NCI-H1092 (cell line): ENCODE measurements at regions not wholly inside any gene's neighbourhood (a gene's known extent, or its start where the extent isn't known, plus 50 kb on each side); places are given as distances from the start of the nearest gene placed in this dataset.

Source experiments
- DNase-seq: peaks from one replicate; lab custom pipeline; 2025; lab: John Stamatoyannopoulos, UW

DNA sequence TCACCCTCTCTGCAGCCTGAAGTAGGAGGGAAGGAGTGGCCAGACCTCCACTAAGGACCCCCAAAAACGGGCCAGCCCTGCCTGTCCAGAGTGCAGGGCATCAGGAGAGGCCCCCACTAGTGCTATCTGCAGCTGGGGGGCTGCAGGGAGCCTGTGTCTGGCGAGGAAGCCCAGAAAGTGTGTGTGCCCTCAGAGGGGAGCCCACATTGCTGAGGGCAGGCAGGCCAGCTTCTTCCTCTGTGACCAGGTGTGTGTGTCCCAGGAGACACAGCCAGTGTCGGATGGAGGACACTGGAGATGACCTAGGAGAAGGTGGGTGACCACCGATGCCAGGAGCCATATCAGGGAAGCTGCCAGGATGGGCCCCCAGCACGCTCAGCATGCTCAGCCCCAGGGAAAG lies 218.7 kb downstream of the IRX2 start:
- DNase-seq = no peak

GRCh38 chr5:2531318-2531717 lies 220.2 kb downstream of the IRX2 start:
- DNase-seq = no peak

- DNase-seq = no peak
These were observed 220.9 kb downstream of the IRX2 start for GRCh38 chr5:2530609-2531008.

DNA sequence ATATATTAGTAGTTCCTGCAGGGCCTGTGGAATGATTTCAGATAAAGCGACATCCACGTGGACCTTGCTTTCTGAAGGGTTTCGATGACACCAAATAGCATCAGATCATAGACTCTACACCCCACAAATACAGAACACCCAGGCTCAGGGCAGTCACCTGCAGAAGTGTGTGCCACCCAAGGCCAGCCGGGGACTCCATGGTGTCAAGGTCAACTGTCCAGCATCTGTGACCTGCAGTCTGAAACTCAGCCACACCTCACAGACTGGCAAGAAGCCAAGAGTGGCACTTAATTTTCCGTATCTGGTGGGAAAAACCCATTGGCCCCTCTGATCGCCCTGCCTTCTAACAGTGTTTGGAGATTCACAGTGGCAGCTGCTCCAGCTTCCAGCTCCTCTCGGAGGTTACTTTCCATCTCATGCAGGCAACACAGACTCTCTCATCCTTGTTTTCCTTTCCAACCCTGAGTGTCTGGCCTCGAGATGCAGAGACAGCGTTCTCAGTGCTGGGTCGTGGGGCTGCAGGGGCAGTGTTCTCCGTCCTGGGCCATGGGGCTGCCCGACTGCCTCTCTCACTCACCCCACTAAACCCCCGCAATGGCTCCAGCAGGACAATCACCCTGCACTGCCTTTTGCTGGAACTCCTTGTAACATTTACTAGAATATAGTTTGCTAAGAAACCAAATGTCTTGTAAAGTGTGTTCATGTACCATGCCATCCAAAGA lies 221.9 kb downstream of the IRX2 start:
- DNase-seq = no peak

- no peak for DNase-seq
These were observed 226.1 kb downstream of the IRX2 start for GRCh38 chr5:2525351-2525750.

GRCh38 chr5:2524620-2525019 lies 226.9 kb downstream of the IRX2 start:
- DNase-seq = no peak

GRCh38 chr5:2523180-2523579 lies 228.3 kb downstream of the IRX2 start:
- DNase-seq = no peak

GRCh38 chr5:2522372-2522771 lies 229.1 kb downstream of the IRX2 start:
- DNase-seq = no peak

- DNase-seq = no peak
These were observed 232.3 kb downstream of the IRX2 start for GRCh38 chr5:2519153-2519552.

DNA sequence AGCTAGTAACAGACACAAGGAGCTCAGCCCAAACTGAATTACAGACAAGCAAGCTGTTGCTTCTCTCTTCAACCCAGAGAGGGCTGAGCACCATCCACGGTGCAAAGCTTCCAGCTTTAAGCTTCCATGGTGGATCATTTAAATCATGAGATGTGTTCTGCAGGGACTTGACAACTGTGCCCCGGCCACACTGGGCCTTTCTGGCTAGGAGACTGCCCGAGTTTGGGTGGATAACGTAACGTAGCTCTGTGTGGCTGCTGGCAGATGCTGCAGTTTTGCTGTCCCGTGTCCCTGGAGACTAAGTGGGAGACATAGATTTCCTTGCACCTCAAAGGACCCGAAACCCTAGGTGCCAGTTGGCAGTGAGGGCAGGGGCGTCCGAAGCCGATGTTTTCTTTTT lies 234.0 kb downstream of the IRX2 start:
- DNase-seq = no peak

DNA sequence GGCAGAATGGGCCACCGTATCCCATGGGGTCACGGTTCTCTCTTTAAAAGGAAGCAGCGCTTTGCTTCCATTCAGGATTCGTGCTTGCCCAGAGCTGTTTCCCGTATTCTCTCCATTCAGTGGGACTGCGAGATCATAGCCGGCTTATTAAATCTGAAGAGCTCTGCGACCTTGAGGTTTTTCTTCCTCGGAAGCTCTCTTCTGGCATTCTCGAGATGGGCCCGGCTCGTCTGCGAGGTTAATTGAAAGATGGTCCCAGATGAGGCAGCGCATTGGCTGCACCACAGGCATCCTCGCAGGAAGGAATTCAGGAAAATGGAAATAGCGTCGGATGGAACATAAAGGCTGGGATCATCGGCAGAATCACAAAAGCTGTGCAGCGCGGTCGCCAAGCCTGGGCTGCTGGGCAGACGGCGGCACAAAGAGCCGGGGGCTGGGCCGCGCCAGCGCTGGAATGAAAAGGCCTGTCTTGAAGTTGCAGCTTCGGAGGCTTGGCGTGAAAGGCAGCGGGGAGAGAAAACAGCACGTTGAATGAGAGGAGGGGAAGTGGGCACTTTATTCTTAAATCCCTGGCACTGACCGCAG lies 236.2 kb downstream of the IRX2 start:
- DNase-seq = no peak

DNA sequence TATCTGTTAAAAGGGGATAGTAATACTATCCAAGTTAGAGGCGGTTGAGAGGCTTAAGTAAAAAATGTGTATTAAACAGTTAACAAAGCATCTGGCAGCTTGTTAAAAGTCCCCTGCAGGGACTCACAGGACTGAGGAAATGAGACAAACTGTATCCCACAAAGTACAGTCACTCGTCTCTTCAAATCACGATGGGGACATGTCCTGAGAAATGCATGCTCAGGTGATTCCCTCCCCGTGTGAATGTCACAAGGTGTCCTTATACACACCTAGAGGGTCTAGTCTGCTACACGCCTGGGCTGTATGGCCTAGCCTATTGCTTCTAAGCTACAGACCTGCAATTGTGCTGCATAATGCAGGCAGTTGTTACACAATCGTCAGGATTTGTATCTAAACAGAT lies 237.0 kb downstream of the IRX2 start:
- DNase-seq = no peak

- no peak for DNase-seq
These were observed 239.8 kb downstream of the IRX2 start for GRCh38 chr5:2511706-2512105.

DNA sequence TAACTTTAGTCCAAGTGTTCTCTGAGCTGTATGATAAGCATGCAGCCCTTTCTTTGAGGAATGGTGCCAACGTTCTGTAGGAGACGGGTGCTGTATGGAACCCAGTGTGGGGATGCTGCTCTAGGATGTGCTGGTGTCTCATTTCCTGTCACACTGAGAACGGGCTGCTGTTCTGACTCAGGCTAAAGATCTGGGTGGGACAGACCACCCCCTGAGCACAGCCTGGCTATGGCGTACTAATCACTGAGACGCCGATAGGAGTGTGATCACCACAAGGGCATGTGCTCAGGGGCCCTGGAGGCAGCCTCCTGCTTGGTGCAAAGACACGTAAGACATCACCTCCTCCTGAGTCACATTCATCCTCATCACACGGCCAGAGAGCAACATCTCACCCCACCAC lies 240.4 kb downstream of the IRX2 start:
- DNase-seq = no peak

DNA sequence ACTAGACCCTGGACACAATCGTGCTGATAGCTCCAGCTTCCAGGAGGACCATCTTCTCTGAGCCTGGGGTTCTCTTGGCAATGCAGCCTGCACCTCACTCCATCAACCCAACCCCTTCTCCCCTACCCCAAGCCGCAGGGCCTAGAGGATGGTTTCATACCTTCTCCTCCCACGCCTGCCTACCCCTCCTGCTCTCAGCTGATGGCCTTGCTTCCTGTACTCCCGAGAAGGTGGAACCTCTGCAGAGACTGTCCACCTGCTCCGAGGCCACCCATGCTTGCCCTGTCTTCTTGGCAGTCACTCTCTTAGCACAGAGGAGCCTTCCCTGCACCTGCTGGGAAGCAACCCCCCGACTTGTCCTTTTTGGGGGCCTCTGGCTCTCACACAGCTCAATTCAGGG lies 241.9 kb downstream of the IRX2 start:
- no peak for DNase-seq

GRCh38 chr5:2508514-2508913 lies 243.0 kb downstream of the IRX2 start:
- DNase-seq = no peak

DNA sequence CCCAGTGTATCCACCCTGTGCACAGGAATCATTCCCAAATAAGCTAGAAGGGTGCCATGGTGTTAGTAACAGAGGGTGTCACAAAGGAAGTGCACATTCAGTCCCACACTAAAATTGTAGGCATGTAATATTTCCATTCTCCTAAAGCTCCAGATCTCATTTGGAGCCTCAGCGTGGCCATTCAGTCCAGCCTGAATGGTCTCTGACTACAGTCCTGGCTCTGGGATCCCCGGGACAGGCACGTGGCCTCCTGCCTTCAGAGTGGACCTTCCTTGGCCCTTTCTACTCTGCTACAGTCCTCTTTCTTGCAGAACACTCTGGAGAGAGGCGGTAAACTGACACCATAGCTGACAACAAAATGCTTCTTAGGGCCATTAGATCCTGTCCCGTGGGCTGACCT lies 243.9 kb downstream of the IRX2 start:
- DNase-seq = no peak

GRCh38 chr5:2506603-2507002 lies 244.9 kb downstream of the IRX2 start:
- DNase-seq = no peak

DNA sequence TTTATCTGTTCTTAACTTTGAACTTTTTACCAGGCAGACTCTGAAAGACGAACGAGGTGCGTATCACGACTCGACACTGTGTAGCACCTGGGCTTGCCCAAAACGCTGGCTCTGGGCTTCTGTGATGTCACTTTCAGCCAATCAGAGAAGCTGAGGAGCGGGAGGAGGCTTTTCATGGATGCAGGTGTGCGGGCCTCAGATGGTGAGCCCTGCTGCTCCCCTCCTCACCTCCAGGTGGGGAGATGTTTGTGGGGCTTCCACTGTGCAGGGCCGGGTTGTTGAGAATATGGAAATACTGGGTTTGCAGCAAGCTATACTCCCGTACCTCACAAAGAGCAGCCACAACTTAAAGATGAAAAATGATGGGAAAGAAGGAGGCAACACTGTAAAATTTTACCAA lies 246.3 kb downstream of the IRX2 start:
- no peak for DNase-seq

DNA sequence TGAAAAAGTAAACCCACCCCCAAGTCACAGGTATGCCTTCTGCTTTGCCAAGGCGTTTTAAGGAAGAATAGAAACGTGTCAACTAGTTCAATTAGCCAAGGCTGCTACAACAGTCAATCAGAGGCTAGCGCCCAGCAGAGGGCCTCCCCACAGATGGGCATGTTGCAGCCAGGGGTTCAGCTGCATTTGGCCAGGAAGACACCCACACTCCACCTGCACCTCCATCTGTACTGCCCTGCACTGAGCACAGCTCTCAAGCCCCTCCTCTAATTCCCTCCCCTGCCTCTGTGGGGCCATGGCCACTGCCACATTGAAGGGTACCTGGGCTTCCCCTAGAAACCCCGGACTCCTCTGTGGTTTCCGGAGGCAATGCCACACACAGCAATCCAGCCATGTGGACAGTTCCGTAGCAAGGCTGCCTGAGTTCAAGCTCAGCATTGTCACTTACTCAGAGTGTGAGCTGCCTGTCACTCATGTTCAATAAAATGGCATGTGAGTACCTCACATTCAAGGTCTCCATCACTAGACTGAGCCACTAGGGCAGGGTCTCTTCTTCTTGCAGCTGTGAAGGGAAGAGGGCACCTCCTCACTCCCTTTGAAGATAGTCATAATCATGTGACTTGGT lies 248.4 kb downstream of the IRX2 start:
- DNase-seq = no peak

GRCh38 chr5:2499917-2500316 lies 251.6 kb downstream of the IRX2 start:
- no peak for DNase-seq

- no peak for DNase-seq
These were observed 254.6 kb downstream of the IRX2 start for GRCh38 chr5:2496891-2497290.

- no peak for DNase-seq
These were observed 255.4 kb downstream of the IRX2 start for GRCh38 chr5:2496126-2496525.

DNA sequence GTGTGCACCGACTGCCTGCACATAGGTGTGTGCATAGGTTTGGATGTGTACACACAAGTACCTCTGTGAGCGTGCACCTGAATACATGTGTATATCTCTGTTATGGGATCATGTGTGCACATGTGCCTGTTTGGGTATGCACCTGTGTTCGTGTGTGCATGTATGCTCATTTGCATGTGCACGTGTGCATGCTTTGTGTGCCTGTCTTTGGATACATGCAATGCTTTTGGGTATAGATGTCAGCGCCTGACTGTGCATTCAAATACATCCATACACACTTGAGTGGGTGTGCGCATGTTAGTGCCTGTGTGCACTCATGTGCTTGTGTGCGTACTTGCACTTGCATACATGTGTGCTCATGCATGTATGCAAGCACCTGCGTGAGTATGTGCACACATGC lies 258.1 kb downstream of the IRX2 start:
- DNase-seq = no peak
